Hepatocyte (in vitro differentiated cells): ENCODE measurements at regions not wholly inside any gene's neighbourhood (a gene's known extent, or its start where the extent isn't known, plus 50 kb on each side); places are given as distances from the start of the nearest gene placed in this dataset.

Experiments
- CTCF ChIP-seq: fragments of 200-600 bp; sonication (generic); IDR thresholded peaks from 2 replicates; pipeline ENCODE4 v1.5.1; 2016; ENCODE audit warnings: antibody characterized with exemption, mild to moderate bottlenecking; ENCODE audit not compliant: poor library complexity
- EZH2 ChIP-seq: fragments of 200-600 bp; sonication (generic); IDR thresholded peaks from 2 replicates; pipeline ENCODE4 v1.6.1; 2016; ENCODE audit warnings: antibody characterized with exemption, mild to moderate bottlenecking, borderline replicate concordance
- EZH2phosphoT487 ChIP-seq: fragments of 200-600 bp; sonication (generic); IDR thresholded peaks from one replicate; pipeline ENCODE4 v1.6.1; 2018; ENCODE audit warnings: antibody characterized with exemption, mild to moderate bottlenecking, low read depth, moderate library complexity; ENCODE audit not compliant: unreplicated experiment, severe bottlenecking

- TF ChIP-seq CTCF: no peak
- no peak for TF ChIP-seq EZH2
- no peak for TF ChIP-seq EZH2phosphoT487
These were observed 157.0 kb upstream of the AGR3 start for GRCh38 chr7:17038783-17039170.
